SKM-1 treated with dmso at 0.1 percent for 144 hours (cell line): ENCODE measurements at regions not wholly inside any gene's neighbourhood (a gene's known extent, or its start where the extent isn't known, plus 50 kb on each side); places are given as distances from the start of the nearest gene placed in this dataset.
A peak's percentile ranks its signal among the peaks of the same experiment; 100 is the strongest.
"Not testable (repeated sequence)": the region's sequence is repeated elsewhere in the genome, so short reads cannot be mapped to it uniquely, and the experiment has no call there.

Experiments
- DNase-seq: peaks from one replicate; lab custom pipeline; 2025; ENCODE audit not compliant: unreplicated experiment; lab: John Stamatoyannopoulos, UW

GRCh38 chr9:108803428-108804065 is 52.2 kb downstream of the ACTL7B start:
- DNase-seq, result no peak

GRCh38 chr9:108802967-108803366 is 52.8 kb downstream of the ACTL7B start:
- DNase-seq, result no peak

- DNase-seq, result no peak
These were observed 53.8 kb downstream of the ACTL7B start for GRCh38 chr9:108801949-108802348.

- DNase-seq, result no peak
These were observed 55.1 kb downstream of the ACTL7B start for GRCh38 chr9:108800632-108801099.

- DNase-seq, result no peak
These were observed 62.2 kb downstream of the ACTL7B start for GRCh38 chr9:108793573-108793972.

- DNase-seq, result no peak
These were observed 66.0 kb downstream of the ACTL7B start for GRCh38 chr9:108789742-108790141.

- DNase-seq, result no peak
These were observed 68.1 kb downstream of the ACTL7B start for GRCh38 chr9:108787690-108788048.

- DNase-seq, result no peak
These were observed 68.7 kb downstream of the ACTL7B start for GRCh38 chr9:108786901-108787689.

GRCh38 chr9:108786322-108786721 is 69.5 kb downstream of the ACTL7B start:
- no peak for DNase-seq

GRCh38 chr9:108784998-108785397 is 70.8 kb downstream of the ACTL7B start:
- DNase-seq, result peak; percentile 33

- DNase-seq, result no peak
These were observed 71.9 kb downstream of the ACTL7B start for GRCh38 chr9:108783731-108784495.

GRCh38 chr9:108783326-108783725 is 72.5 kb downstream of the ACTL7B start:
- no peak for DNase-seq

GRCh38 chr9:108780942-108781734 is 74.6 kb downstream of the ACTL7B start:
- no peak for DNase-seq

- no peak for DNase-seq
These were observed 76.0 kb downstream of the ACTL7B start for GRCh38 chr9:108779551-108780325.

- DNase-seq, result no peak
These were observed 78.7 kb downstream of the ACTL7B start for GRCh38 chr9:108776920-108777639.

GRCh38 chr9:108775901-108776306 is 79.9 kb downstream of the ACTL7B start:
- DNase-seq, result no peak

GRCh38 chr9:108774088-108774487 is 81.7 kb downstream of the ACTL7B start:
- DNase-seq, result not testable (repeated sequence)

- no peak for DNase-seq
These were observed 83.4 kb downstream of the ACTL7B start for GRCh38 chr9:108772301-108772894.

GRCh38 chr9:108768744-108769143 is 87.0 kb downstream of the ACTL7B start:
- no peak for DNase-seq
